Mammary epithelial cell (primary cell): ENCODE measurements at regions not wholly inside any gene's neighbourhood (a gene's known extent, or its start where the extent isn't known, plus 50 kb on each side); places are given as distances from the start of the nearest gene placed in this dataset.

Source experiments
- EZH2 ChIP-seq: IDR thresholded peaks from 2 replicates; pipeline ENCODE4 v1.6.1; 2012; ENCODE audit warnings: low read length, inconsistent platforms, borderline replicate concordance
- TF ChIP-seq, protein P1 (sequence below), 2 donors: IDR thresholded peaks in 1 of 2; conservative IDR thresholded peaks in 1 of 2; 2 replicates each; pipeline ENCODE4 v1.5.1; 2011 to 2012; ENCODE audit warnings: inconsistent platforms in 2 of 2, low read length in 2 of 2, mild to moderate bottlenecking in 2 of 2, control low read depth in 1 of 2, low read depth in 1 of 2; ENCODE audit not compliant: insufficient read depth in 1 of 2; ENCODE audit errors: extremely low read depth in 1 of 2

DNA sequence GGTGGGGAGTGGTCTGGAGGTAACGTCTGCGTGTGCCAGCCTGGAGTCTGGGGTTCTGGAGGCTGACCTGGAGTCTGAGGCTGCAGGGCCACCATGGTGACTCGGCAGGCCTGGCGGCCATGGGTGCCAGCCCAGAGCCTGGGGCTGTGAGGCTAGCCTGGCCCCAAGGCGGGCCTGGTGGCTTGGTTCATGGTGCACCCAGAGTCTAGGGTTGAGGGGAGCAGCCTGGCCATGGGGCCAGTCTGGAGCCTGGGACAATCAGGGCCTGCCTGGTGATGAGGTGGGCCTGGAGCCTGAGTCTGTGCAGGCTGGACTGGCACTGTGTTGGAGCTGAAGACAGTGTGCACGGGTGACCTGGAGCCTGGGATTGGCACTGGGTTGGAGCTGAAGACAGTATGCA is 64.9 kb downstream of the CXorf49B start:
- TF ChIP-seq, protein P1, sequence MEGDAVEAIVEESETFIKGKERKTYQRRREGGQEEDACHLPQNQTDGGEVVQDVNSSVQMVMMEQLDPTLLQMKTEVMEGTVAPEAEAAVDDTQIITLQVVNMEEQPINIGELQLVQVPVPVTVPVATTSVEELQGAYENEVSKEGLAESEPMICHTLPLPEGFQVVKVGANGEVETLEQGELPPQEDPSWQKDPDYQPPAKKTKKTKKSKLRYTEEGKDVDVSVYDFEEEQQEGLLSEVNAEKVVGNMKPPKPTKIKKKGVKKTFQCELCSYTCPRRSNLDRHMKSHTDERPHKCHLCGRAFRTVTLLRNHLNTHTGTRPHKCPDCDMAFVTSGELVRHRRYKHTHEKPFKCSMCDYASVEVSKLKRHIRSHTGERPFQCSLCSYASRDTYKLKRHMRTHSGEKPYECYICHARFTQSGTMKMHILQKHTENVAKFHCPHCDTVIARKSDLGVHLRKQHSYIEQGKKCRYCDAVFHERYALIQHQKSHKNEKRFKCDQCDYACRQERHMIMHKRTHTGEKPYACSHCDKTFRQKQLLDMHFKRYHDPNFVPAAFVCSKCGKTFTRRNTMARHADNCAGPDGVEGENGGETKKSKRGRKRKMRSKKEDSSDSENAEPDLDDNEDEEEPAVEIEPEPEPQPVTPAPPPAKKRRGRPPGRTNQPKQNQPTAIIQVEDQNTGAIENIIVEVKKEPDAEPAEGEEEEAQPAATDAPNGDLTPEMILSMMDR (conservative IDR thresholded peaks at IDR 0.05 in 1 of 2, IDR thresholded peaks at IDR 0.05 in 1 of 2; ENCODE audit: extremely low read depth in 1 of 2, insufficient read depth in 1 of 2, low read depth in 1 of 2, low read length in 2 of 2) = no peak
- TF ChIP-seq EZH2 = no peak
